T-helper 2 cell treated with Interferon-gamma antibody and Interleukin-4, amounts not matched to agents 100 ng/mL and 5 ng/mL, for 36 hours (primary cell): ENCODE measurements at regions not wholly inside any gene's neighbourhood (a gene's known extent, or its start where the extent isn't known, plus 50 kb on each side); places are given as distances from the start of the nearest gene placed in this dataset.

Experiments
- intact Hi-C: fragments of 100-400 bp; cut with micrococcal nuclease; formaldehyde crosslinking; loops from one replicate; pipeline ENCODE4 v1.15.1; 2023

DNA sequence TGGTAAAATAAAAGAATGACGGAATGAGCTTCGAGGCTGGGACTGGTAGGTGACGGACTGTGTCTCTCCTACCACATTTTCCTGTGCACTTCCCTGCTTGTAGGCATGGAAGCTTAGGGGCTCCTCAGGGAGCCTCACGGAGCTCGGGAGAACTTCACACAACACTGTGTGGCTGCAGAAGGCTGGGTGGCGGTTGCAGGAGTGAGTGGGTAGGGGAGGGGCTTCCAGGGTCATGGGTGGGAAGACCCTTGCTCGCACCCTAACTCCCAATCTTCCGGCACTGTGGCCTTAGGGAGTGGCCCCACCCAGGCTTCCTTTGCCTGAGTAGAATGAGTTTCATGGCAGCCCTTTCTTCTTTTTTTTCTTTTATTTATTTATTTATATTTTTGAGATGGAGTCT lies 128.6 kb downstream of the INHBB start:
- intact Hi-C loops = no loop called here

DNA sequence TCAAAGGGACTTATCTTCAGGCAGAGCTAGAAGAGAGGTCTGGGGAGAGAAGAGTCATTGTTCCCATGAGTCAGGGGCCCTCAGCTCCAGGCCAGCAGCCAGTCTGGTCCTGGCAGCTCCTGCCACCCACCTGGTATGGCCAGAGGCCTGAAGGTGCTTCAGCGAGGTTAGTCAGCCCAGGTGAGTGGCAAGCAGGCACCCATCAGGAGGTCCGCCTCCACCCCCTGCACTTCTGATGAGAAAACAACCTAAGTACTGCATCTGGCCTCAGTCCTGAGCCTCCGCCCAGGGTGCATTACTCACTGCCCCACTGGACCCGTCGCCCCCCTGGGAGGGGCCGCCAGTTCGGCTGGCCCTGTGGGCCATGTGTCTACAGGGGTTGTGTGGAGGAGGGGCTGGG lies 130.2 kb downstream of the INHBB start:
- intact Hi-C loops = no loop called here

DNA sequence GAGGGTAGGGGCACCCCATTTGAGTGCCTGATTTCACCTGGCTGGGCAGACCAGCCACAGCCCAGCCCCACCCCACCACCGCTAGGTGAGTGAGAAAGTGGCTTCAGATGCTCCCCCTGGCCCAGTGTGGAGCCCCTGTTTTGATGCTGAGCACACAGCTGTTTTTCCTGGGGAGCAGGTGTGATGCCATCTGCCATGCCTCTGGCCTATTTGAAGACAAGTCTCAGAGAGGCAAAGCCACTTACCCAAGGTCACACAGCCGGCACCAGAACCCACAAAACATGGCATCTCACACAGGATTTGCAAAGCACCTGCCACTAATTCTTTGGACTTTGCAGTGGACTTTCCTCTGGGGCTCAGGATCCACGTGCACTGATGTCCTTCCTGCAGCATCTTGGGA lies 131.3 kb downstream of the INHBB start:
- intact Hi-C loops = no loop called here

DNA sequence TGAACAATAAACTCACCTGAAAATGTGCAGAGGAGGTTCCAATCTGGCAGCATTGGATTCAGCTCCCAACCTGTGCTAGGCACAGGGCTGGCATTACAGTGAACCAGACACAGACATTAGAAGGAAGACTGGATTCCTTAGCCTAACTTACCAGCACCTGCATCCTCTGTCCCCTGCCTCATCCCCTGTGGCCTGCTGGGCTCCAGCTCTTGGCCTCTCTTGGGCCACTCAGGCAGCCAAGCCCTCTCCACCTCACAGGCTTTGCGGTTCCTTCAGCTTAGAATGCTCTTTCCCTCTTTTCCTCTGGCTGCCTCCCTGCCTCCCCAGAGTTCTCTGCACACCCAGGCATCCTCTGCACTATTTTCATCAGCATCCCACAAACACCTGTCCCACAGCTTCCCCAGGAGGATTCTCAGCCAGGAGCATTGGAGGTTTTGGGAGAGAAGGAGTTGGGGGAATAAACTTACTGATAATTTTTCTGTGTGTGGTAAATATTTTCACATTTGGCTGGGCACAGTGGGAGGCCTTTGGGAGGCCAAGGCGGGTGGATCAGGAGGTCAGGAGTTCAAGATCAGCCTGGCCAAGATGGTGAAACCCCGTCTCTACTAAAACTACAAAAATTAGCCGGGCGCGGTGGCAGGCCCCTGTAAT lies 132.0 kb downstream of the INHBB start:
- intact Hi-C loops = no loop called here

DNA sequence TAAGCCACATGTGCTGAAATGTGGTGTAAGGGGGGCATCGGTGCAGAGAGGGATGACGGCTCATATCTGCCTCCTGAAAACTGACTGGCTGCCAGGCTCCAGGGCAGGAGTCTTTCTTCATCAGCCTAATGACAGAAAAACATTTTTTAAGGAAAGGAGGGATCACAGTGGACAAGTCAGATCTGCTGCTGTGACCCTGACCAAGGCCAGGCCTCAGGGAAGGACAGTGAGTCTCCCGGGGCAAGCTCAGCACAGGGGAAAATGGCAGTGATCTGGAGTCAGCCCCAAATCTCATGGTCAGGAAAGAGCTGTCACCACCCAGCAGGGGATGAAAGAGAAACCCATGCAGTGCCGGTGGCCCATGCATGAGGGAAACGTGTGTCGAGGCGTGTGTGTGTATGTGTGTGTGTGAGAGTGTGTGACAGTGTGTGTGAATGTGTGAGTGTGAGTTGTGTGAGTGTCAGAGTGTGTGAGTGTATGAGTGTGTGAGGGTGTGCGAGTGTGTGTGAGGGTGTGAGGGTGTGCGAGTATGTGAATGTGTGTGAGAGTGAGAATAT lies 134.5 kb downstream of the INHBB start:
- intact Hi-C loops = no loop called here

DNA sequence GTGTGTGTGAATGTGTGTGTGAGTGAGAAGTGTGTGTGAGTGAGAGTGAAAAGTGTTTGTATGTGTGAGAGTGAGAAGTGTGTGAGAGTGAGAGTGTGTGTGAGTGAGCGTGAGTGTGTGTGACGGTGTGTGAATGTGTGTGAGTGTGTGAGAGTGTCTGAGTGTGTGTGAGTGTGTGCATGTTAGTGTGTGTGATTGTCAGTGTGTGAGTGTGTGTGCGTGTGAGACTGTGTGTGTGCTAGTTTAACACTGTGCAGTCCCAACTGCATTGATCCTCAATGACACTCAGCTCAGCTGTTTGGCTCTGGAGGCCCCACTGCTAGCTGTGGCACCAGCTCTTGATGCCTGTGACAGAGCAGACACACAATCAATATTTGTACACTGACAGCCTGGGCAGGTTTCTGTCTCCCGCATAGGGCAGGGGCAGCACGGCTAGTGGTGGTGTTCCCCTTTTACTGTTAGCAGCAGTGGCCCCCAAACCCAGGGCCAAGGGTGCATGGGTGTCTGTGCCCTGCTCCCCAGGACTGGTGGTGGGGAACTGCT lies 135.0 kb downstream of the INHBB start:
- intact Hi-C loops = no loop called here

DNA sequence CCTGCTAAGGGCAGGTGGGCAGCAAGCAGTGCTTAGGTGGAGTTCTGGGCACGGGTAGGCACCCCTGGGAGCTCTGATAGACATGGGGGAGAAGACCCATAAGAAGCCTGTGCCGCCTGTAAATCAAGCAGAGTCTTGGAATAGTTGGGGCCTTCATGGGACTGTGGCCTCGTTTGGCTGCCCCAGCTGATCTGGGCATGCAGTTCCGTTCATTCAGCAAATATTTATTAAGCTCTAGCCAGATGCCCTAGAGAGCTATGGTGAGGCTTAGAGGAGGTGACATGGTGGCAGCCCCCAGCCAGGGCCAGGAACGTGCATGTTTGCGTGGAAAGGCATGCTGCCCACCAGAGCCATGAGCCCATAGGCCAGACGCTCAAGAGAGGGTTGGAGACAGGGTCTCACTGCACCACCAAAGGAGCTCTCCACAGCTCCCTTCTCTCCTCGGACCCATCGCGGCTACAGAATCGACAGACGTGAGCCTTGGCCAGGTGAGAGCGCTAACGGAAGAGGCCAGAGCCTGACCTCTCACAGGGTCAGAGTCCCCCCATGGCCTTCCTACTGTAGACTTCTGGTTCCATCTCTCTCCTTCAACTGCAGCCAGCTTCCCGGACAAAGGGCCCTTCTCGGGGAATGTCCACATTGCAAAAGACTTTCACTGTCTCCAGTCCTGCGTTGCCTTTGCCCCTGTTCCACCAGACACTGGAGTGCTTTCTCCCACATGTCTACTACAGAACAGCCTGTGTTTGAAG lies 135.7 kb downstream of the INHBB start:
- intact Hi-C loops = no loop called here

DNA sequence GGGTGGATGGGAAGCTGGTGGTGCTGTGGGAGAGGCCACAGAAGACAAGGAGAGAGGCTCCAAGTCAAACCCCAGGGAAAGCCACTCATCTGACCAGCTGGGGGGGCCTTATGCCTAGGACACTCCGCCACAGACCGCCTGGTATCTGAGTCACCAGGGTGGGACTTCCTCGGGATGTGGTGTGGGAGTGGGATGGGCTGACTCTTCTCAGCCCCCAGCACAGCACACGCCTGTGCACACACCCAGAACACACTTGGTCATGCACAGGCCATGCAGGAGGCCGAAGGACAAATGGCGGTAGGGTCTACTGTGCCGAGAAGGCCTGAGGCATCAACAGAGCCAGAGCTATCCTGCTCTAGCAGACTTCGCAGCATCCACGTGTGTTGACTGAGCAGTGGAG lies 136.4 kb downstream of the INHBB start:
- intact Hi-C loops = no loop called here

DNA sequence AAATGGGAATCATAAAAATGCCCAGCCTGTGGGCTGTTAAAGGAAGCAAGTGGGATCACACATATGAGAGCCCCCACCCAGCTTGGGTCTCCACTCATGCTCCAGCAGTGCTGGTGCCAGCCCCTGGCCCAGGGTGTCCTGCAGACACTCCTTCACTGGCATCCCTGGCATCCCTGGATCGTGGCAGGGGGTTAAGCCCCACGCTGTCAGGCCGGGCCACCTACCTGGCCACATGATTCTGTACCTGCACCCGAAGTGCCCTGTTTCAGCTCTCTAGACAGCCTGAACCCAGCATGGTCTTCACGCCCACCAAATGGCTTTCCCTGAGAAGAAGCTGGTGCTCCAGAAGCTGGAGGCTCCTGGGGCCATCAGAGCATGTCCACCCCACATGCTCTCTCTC lies 137.4 kb downstream of the INHBB start:
- intact Hi-C loops = no loop called here

DNA sequence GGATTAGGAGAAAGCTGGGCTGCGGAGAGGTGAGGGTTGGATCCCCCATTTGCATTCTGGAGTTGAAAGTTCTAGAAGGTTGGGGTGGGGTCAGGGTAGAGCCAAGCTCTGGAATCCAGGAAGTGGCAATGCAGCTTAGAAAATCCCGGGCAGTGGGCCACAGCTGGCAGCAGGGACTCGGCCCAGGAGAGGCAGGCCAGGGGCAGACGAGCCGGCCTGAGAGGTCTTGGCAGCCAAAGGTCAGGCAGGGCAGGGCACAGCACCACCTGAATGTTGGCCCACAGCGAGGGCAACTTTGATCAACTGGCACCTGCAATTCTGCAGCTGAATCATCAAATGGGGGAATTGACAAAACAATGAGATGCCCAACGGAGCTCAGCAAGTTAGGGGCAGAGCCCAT lies 139.2 kb downstream of the INHBB start:
- intact Hi-C loops = no loop called here

DNA sequence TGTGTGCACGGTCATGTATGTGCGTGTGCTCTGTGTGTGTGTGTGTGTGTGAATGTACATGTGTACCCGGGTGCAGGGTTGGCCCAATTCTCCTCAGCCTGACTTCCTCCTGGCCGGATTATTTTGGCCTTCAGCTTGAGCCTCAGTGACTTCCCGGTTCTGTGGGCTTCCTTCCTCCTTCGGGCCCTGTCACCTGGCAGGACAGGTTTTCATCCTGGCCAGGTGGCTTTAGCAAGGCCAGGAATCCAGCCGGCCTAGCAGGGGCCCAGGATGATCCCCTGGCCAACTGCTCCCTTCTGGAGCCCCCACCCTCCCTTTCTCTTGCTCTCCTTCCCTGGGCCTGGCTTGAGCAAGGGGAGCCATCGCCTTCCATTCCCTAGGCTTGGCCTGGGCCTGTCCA lies 140.5 kb downstream of the INHBB start:
- intact Hi-C loops = no loop called here

DNA sequence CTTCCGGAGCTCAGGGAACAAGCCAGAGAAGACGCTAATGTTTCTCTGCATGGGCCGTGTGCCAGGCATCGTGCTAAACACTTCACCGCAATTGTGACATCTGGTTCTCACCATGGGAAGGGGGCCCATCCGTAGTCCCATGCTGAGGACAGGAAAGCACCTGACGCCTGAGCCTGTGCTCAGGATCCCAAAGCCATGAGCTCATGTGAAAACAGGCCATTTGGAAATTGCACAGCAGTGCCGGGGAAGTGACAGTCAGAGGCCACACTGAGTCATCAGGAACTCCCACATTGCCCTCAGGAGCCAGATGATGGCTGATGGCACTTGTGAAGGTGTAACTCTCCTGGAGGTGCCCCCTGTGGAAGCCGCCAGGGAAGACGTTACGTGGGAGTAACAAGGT lies 141.0 kb downstream of the INHBB start:
- intact Hi-C loops = no loop called here

DNA sequence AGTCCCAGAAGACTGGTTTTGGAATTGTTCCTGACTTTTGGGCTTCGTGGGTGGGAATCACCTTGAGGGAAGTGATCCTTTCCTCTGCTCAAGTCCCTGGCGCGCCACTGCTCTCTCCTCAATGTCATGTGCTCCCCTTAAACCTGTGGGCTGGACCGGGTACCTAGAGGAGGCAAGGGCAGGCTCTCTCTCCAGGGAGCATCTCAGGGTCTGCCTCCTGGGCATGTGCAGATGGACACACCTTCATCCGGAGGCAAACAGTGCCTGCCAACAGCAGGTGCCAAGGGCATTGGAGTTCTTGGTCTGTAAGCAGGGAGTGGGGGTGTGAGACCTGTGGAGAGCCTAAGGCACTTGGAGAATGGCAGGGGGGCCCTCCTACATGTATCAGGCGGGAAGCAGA lies 142.6 kb downstream of the INHBB start:
- intact Hi-C loops = no loop called here

DNA sequence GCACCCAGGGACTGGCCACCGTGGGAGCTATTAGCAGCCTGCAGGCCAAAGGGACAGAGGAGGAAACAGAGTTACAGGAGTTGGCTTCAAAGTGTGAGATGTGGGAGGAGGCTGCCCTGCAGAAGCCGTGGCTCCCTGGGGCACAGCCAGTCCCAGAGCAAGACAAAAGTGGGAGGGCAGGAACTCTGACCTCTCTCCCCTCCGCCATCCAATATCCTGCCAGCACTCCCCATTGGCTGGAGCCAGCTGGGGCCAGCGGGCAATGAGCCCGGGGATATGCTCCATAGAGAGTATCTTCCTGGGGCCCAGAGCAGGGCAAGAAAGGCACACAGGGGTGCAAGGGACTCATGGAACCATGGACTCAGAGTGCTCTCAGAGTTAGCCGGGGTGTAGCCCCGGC lies 143.1 kb downstream of the INHBB start:
- intact Hi-C loops = no loop called here

DNA sequence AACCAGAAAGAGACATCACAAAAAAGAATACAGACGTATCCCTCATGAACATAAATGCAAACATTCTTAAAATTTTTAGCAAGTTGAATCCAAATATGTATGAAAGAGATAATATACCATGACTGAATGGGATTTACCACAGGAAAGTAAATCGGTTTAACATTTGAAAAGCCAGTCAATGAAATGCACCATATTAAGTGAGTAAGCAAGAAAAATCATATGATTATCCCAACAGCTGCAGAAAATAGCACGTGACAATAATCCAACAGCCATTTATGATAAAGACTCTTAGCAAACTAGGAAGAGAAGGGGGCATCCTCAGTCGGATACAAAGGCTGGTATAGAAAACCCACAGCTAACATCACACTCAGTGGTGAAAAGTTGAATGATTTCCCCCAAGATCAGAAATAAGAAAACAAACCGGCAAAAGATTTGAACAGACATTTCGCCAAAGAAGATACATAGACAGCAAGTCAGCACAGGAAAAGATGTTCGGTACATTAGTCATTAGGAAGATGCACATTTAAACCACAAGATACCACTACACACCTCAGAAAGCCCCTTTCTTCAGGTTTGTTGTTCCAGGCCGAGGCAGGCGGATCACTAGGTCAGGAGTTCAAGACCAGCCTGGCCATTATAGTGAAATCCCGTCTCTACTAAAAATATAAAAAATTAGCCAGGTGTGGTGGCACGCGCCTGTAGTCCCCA lies 144.3 kb downstream of the INHBB start:
- intact Hi-C loops = no loop called here

DNA sequence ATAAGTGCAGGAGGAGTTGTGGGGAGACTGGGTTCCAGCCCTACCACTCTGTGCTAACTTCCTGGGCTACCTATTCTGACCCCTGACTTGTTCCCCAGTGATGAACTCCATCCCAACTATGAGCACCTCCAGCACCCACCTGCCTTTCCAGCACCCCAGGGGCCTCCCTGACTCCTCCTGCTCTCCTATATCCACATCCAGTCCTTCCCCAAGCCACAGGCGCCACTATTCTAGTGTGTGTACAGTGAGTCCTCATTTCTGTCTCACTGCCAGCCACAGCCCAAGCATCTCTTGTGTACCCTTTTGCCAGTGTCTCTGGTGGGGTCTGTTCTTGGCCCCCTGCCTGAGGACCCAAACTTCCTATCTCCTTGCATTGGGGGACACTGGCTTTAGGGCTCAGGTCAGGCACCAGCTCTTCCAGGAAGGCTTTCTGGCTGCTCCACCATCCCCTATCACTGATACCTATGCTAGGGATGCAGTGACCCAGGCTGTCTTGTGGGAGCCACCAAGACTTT lies 145.2 kb downstream of the INHBB start:
- intact Hi-C loops = no loop called here

DNA sequence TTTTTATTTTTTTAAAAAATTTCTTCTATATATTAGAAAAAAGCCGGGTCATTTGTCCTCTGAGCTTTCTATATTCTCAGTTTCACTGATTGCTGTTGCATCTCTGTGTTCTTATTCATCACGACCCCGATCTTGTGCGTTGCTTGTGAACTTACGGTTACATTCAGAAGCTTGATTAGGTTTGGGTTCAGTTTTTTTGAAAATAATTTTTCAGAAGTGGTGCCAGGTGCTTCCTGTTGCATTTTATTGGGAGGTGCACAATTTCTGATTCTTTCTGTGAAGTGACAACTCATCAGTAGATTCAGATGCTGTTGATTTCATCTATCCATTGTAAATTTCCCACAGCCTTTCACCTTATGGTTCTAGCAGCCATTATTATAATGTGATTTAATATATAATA lies 147.3 kb downstream of the INHBB start:
- intact Hi-C loops = no loop called here

DNA sequence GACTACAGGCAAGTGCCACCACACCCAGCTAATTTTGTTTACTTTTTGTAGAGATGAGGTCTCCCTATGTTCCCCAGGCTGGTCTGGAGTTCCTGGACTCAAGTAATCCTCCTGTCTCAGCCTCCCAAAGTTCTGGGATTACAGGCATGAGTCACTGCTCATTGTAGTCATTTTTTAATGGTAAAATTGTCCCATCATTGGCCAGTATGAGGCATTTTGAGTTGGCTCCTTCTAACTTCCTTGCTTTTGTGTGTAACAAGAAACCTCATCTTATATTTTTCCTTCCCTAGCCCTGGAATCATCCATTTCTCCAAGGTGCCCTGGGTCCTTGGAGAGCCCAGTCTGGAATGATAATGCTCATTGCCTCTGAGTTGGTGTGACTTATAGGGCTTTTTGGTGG lies 148.5 kb downstream of the INHBB start:
- intact Hi-C loops = no loop called here

DNA sequence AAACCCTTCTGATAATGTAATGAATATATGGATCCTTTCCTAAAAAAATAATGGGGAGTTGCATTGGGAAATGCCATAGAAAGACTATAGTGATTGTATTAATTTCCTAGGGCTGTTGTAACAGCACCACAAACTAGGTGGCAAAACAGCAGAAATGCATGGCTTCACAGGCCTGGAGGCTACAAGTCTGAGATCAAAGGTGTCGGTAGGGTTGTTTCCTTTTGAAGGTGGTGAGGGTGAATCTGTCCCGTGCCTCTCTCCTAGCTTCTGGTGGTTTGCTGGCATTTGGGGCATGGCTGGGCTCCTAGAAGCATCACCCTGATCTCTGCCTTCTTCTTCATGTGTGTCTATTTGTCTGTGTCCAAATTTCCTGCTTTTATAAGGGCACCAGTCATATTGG lies 149.7 kb downstream of the INHBB start:
- intact Hi-C loops = no loop called here

DNA sequence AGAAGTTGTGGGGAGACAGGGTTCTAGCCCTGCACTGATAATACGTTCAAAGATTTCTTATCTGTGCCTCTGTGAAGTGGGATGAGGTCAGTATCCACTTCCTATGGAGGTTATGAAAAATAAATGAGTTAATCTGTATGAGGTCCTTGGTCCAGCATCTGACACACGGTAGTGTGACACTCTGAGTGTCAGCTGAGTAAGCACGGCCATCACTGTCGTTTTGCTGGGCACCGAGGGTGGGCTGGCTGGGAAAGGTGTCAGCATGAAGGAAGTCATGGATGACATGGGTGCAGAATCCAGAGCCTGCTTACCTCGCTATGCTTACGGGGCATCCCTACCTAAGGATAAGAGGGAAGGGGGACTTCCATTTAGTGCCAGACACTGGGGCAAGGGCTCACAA lies 150.3 kb downstream of the INHBB start:
- intact Hi-C loops = no loop called here

DNA sequence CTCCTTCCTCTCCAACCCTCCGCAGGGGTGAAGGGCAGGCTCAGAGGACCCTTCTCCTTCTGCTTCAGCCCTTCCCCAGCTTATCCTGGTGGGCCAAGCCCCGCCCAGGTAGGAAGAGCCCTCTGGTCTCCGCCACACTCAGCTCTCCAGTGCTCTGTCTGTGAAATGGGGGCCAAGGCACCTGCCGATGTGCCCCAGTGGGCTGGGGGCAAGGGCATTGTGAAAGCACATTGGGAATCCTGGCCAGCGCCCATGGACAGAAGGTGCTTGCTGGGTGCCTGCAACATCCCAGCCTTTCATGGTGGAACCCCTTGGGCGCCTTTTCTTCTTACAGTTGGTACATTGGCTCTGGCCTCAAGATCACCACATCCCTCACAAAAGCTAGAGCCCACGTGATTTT lies 150.8 kb downstream of the INHBB start:
- intact Hi-C loops = no loop called here
